Stimulated activated CD4-positive, alpha-beta T cell treated with anti-CD3 and anti-CD28 coated beads, Interleukin-2, amount 100 ng/mL, for 4 hours (primary cell): ENCODE measurements at regions not wholly inside any gene's neighbourhood (a gene's known extent, or its start where the extent isn't known, plus 50 kb on each side); places are given as distances from the start of the nearest gene placed in this dataset.
"Not testable (repeated sequence)": the region's sequence is repeated elsewhere in the genome, so short reads cannot be mapped to it uniquely, and the experiment has no call there.

Experiments
- DNase-seq: peaks from one replicate; pipeline ENCODE4 v3.0.0-alpha.2; 2020; ENCODE audit warnings: low read depth

DNA sequence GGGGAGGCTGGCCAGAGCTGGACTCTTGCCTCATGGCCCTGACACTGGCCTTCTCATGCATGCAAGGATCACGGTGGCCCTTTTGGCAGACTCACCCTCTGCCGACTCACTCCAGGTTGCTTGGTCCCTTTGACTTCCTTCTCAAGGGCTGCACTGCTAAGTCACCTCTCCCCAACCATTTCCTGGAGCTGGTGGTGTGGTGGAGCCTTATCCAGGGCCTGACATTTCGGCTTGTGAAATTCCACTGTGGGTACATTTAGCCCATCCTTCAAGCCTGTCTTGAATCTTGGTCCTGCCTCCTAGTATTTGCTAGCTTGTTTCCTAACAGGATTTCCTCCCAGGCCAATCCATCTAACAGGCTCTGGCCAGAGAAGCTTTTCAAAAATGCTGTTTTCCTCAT is 52.6 kb upstream of the JUN start:
- DNase-seq, result no peak

DNA sequence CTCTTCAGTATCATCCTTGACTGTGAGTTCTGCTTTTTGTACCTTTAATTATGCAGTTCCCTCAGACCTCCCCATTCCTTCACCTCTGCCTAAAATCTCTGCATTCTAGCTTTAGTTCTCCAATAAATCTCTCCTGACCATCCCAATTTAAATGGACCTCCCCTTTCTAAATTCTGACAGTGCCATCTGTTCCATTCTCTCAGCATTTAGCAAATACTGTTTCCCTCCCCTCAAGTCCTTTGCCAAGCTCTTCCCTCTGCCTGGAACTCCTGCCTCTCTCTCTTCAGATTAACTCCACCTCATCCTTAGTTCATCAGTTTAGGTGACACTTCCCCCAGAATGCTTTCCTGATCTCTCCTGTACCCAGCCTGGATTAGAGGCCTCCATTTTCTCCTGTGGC is 54.0 kb upstream of the JUN start:
- DNase-seq, result no peak

DNA sequence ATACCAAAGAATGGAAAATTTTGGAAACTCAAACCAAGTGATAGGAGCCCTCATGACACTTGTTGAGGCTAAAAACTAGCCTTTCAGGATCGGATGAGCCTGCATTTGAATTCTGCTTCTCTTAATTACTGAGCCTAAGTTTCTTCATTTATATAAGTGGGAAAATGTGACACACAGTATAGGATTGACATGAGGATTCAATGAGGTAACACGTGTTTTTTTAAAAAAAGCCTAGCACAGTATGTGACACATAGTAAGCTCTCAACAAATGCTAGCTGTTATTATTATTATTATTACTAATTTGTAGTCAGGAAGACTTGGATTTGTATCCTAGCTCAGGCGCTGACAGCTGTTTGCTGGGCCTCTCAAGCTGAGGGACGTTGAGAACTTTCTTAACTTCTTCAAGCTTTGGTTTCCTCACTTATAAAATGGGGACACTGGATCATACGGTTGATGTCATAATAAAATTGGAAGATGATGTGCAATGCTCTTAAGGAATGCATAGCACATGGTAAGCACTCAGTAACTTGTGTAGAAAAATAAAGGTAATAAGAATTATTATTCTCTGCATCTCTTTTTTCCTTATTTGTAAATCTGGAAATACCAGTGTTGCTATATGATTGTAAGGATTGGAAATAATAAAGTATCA is 55.4 kb upstream of the JUN start:
- no peak for DNase-seq

DNA sequence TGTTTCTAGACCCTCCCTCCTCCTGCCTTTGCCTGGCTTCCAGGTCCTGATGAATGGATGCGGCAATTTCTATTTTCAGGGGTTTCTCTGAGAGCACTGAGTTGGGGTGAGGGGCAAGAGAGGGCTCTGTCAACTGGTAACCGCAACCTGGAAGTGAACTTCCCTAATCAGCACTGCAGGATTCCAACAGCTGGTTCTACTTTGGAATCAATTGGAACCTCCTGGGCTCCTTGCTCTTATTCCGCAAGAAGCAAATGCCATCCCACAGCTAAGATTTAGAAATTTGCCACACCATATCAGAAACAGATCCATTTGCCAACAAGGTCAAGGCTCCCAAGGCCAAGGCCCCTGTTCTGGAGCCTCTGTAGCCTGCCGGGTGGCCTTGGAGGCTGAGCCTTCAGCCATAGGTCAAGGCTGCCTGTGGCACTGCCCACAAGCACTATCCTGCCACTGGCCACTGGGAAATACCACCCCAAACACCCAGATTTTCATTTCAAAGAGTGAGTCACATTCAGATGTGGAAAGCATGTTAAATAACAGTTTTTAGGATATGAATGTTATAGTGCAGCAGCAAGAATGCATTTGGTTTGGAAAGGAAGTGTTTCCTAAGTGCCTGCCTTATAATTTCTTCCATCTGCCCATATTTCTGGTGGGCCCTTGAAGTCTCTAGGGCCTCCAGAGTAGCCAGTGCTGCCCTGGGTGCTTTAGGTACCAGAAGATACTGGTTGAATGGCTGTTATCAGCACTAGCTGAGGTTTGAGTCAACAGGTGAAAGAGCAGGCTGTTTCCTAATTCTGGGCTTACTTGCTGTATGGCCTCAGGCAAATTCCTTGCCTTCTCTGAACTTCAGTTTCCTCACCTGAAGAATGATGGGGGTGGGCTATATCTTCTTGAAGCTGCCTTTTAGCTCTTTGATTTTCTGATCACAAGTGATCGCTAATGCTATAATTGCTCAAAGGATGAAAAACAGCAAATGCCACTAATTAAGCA is 56.3 kb upstream of the JUN start:
- no peak for DNase-seq

DNA sequence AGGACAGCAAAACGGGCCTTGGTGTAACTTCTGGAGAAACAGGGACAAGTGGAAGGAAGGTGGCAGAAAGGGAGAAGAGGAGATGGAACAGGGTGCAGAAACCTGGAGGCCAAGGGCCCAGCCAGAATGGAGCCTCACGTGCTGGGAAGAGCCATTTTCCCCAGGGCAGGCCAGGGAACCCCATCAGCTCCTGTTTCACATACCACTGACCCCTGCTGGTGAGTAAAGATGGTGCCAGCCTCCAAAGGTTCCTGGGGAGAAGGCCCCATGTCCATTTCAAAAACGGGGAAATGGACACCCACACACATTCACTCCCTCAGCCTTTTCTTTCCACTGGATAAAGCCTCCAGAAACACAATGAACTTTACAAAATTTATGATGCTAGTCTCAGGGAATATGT is 57.6 kb upstream of the JUN start:
- DNase-seq, result no peak

DNA sequence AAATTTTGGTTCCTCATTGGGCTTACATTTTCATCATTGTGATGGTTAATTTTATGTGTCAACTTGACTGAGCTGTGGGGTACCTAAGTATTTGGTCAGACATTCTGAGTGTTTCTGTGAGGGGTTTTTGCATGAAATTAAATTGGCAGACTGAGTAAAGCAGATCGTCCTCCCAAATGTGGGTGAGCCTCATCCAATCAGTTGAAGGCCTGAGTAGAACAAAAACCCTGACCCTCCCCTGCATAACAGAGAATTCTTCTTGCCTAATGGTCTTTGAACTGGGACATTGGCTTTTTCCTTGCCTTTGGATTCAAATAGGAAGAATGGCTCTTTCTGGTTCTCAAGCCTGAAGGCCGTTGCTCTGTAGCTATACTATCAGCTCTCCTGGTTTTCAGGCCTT is 59.1 kb upstream of the JUN start:
- no peak for DNase-seq

DNA sequence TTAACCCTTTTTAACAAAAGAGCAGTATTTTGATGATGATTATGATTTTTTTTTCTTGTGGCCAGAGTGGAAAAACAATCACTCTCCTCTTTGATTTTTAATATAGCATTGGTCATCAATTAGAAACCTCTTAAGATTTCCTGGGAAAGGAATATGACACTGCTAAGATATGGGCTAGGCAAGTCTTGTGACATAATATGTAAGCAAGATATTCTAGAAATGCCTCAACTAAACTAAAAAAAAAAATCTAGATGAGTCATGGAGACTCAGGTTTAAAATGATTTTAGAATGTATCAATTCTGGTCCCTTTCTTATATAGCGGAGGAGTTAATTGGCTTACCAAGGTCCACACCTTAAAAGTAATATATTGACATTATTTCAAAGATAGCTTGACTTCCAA is 60.3 kb upstream of the JUN start:
- DNase-seq, result no peak

DNA sequence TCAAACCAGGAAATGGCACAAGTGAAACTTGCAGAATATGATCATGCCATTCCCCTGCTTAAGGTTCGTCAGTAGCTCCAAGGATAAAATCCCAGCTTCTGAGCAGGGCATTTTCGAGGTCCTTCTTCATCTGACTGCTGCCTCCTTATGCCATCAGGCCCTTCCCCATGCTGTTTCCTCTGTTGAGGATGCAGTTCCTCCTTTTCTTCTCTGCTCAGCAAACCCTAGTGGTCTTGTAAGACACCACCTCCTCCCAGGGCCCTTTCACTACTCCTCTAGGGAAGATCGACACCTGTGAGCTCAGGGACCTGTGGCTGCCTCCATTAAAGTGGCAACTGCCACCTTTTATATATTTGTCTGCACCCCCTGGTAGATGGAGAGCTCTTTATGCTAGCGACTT is 62.1 kb upstream of the JUN start:
- DNase-seq, result no peak

DNA sequence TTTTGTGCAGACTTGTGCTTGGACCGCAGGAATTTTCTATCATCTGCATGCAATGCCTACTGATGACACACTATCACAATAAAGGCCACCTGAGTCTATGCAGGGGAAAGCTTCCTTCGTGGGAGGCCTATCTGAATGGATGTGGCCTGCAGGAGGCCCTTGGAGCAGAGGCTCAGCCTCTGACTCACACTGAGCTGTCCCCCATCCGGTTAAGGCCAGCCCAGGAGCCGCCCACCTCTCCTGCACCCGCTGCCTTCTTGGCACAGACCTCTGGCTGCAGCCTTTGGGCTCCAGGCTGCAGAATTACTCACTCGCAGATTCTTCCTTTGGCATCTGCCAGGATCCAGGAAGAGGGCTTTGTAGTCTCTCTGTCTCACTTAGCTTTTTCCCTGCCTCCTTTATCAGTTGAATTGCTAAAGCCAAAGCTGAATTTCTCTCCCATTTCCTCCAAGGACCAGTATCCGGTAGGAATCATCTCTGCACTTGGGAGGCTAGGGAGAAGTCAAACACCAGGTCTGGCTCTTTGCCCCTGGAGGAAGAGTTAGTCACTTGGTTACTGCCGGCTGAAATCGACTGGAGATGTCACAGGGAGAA is 65.1 kb upstream of the JUN start:
- DNase-seq, result no peak

DNA sequence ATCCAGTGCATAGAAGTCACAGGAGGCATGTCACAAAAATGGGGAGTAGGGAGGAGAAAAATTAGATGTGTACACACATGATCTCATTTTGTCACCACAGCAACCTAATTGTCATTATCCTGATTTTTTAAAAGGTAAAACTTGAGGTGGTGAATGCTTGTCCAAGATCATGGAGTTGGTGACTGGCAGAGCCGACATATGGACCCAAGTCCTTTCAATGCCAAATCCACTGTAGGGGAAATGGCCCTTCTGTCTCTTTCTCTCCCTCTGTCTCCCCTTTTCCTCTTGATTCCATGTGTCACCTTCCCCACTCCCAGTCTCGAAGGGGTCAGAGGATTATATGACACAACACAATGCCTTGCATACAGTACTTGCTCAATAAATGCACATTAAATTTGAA is 65.7 kb upstream of the JUN start:
- DNase-seq, result no peak

DNA sequence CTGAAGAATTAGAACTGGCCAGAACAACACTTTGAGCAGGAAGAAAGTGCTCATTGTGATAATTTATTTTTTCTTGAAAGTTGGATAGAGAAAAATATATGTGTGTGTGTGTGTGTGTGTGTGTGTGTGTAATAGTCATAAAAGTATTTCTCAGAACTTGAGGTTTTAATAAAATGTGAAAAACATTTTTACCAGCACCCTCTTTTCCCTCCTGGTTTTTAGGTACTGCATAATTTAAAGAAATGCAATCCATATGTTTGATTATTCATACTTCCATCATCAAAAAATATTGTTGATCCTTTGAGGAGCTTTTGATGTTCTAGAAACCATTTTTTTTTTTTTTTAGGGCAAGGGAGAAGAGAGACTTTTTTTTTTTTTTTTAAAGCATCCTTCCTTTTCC is 66.8 kb upstream of the JUN start:
- no peak for DNase-seq

DNA sequence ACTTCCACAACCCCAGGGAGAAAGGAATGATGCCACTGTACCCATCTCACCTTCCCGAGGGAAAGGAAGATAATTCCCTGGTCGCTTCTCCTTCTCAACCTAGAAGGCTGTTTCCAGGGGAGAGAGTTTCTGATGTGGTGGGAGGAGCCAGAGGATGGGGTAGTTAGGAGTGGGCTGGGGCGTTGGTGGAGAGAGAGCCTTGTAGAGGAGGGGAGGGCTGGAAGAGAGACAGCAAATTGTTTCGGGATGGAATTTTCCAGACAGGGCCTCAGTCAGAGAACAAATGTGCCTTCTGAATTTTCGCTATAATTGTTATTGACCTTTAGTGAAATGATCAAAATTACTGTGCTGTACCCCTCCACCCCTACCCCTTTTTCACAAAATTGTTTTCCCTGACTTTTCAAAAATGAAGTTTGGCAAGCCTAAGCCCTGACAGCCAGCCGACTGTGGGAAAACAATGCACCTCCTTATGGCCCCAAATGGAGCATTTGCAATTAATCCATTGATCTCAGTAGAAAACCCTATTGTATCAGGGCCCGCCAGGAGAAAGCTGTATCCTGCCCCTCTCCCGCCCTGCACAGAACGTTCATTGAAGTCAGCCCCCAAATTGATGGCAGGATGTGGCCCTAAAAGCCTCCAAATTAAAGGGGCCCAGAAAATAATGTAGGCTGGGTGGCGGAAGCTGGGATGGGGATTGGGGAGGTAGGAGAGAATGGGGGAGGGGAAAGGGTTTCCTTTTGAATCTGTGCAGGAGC is 69.1 kb upstream of the JUN start:
- DNase-seq, result no peak

DNA sequence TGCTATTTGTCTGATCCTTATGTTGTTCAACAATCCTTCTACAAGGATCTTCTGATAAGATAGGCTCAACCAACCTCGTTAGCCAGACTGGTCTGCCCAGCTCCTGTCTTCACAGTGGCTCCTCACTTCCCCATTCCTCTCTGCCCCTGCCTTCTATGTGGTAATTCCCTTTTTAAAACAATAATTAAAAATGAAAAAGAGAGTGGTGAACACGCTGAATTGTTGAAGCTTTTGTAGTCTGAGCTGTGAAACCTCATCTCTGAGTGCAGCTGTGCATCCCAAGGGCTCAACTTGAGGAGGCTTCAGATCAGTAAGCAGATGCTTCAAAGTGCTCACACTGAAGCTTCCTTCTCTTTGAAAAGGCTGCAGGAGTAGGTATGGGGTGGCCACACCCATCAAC is 70.7 kb upstream of the JUN start:
- no peak for DNase-seq

DNA sequence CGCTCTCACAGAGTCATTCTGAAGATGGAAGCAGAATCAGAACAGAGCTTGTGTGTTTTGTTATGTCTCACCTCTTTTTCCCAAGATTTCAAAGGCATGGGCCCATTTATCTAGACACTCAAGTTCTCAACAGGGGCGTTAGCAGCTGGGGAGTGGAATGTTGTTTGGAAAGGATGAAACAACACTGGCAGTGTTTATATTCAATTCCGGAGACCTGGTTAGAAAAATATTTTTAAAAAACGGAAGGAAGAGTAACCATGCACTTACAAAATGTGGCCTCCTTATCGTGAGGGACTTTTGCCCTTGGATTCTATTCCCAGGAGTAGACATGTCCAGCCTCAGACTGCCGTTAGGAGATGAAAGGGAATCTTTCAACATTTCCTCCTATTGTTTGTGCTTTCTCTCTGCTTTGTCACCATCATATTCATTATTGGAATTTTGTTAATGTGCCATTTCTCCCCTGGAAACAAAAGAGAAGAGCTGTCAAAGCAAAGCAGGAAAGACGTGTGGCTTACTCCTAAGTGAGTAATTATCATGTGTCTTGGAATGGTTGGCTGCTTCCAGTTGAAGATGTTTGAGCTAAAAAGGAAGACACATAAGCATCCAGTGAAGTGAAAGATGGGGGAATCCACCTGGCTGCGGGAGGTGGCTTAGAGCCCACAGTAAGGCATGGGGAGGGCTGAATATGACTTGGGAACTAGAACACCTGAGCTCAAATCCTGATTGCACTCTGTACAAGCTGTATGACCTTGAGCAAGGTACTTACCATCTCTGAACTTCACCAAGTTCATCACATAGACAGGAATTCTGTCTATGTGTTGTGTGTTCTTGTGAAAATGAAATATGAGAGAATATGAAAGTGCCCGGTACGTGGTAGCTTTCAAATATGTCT is 71.7 kb upstream of the JUN start:
- DNase-seq, result no peak

DNA sequence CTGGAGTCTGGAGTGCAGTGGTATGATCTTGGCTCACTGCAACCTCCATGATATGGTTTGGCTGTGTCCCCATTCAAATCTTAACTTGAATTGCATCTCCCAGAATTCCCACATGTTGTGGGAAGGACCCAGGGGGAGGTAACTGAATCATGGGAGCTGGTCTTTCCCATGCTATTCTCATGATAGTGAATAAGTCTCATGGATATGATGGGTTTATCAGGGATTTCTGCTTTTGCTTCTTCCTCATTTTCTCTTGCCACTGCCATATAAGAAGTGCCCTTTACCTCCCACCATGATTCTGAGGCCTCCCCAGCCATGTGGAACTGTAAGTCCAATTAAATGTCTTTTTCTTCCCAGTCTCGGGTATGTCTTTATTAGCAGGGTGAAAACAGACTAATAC is 72.4 kb upstream of the JUN start:
- DNase-seq, result not testable (repeated sequence)

DNA sequence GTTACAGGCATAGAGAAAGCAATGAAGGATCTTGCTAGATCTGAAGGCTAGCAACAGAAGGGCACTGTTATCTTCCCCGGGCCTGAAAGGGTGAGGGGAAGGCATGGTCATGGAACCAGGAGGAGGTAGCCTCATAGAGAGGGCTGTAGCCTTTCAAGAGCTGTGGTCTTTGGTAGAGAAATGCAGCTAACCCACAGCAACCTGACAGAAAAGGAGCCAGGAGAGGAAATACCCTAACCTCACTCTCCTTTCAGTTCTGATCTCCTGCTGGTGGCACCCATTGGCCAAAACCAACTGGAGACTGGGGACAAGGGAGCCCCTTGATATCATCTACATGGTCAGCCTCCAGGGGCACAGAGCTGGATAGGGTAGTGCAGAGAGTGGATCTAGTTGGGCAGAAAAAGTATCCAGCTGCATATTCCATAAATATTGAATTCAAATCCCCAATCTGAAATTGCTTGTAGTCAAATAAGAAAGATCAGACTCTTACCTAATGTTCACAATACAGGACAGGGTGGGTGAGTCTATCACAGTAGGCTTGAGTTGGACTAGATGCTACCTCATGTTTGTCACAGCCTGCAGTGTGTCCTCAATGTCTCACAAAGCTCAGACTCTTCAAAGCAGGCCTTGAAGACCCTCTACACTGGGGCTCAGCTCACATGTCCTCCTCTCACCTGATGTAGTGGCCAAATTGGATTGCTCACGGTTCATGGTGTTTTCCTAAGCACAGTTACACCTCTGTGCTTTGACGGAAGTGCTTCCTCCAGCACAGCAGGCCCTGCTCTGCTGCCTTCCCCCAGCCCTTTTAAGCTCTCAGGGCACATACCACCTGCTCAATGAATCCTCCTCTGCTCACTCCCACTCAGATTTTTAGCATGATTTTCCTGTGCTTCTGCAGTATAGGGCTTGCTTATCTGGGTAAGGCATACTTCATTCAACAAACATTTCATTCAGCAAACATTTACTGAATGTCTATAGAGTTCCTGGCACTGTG is 74.1 kb upstream of the JUN start:
- DNase-seq, result no peak

DNA sequence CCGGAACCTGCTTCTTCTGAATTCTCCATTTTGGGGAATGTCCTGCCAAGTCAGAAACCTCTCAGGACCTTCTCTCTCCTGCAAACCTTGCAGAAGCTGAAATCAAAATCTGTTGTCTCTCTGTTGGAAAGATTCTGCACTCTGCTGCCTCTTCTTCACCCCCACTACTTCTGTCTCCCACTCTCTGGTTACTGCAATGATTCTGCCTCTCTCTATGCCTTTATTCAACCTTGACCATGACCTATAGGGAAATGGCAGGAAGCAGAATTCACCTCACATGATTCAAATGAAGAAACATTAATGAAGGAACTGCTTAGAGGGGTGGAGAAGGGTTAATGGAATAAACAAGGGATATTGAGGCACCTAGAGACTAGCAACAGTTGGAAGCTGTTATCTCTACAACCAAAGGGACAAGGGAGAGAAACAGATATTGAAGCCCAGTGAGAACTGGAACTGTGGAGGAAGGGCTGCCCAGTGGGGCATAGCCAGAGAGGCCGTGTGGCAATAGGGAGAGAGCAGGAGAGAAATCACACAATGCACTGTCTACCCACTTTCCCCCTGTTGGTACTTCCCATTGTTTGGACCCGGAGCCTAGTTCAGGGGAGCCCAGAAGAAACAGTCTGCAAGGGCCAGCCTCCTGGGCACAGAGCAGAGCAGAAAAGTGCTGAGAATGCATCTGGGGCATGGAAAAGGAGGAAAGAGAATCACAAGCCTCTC is 76.1 kb upstream of the JUN start:
- no peak for DNase-seq

DNA sequence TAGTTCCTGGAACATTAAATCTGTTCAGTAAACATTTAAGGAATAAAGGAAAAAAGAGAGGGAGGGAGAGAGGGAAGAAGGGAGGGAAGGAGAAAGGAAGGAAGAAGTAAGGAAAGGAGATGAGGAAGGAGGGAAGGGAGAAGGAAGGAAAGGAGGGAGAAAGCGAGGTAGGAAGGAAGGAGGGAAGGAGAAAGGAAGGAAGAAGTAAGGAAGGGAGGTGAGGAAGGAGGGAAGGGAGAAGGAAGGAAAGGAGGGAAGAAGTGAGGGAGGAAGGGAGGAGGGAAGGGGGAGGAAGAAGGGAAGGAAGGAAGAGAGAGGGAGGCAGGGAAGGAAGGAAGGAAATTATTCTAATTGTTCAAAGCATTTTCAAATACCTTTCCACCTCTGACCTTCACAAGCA is 77.2 kb upstream of the JUN start:
- DNase-seq, result no peak

DNA sequence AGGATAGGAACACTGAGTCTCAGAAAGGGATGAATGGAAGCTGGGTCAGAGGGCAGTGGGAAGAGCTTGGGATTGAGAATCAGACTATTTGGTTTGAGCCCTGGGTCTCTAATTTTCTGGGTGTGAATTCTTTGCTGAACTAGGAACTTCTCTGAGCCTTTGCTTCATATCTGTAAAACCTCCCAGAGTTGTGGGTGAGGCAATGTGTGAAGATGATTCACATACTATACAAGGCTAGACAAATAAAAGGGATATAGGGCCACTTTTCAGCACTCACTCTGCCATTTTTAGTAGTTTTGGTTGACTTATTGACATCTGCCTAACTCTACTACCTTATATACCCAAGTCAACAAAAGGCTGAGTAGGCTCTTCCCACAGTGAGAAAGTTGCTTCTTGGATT is 77.7 kb upstream of the JUN start:
- DNase-seq, result no peak
